Peyer's patch (tissue), 4 donors: ENCODE measurements at regions not wholly inside any gene's neighbourhood (a gene's known extent, or its start where the extent isn't known, plus 50 kb on each side); places are given as distances from the start of the nearest gene placed in this dataset.

Experiments used
- DNase-seq, 3 donors: peaks; one replicate each; pipeline ENCODE4 v3.0.0-alpha.2; 2017 to 2019
- H3K27ac ChIP-seq, 4 donors: fragments of 200-600 bp; sonication (generic); one replicate each; pipeline ENCODE4 v1.5.1; 2016 to 2019
- H3K27me3 ChIP-seq, 2 donors: fragments of 200-600 bp; sonication (generic); one replicate each; pipeline ENCODE4 v1.5.1; 2019
- H3K36me3 ChIP-seq, 3 donors: fragments of 200-600 bp; sonication (generic); one replicate each; pipeline ENCODE4 v1.5.1; 2016 to 2019
- H3K4me1 ChIP-seq, 4 donors: fragments of 200-600 bp; sonication (generic); one replicate each; pipeline ENCODE4 v1.5.1; 2016 to 2019
- H3K4me3 ChIP-seq, 4 donors: fragments of 200-600 bp; sonication (generic); 1 replicate in 3 of 4; 2 replicates in 1 of 4; pipeline ENCODE4 v1.5.1; 2016 to 2019; ENCODE audit warnings: mild to moderate bottlenecking in 1 of 4
- H3K9me3 ChIP-seq, 4 donors: fragments of 200-600 bp; sonication (generic); one replicate each; pipeline ENCODE4 v1.5.1; 2016 to 2019; ENCODE audit warnings: mild to moderate bottlenecking in 1 of 4
- POLR2A ChIP-seq, 2 donors: fragments of 450-650 bp; IDR thresholded peaks; one replicate each; pipeline ENCODE4 v1.5.1; 2017; ENCODE audit warnings: antibody characterized with exemption in 2 of 2, mild to moderate bottlenecking in 2 of 2, moderate library complexity in 2 of 2
- TF ChIP-seq, protein P1 (sequence below), 6 experiments: fragments of 450-650 bp in 4 of 6; fragments of 200-600 bp in 2 of 6; sonication (generic) in 1 of 6; IDR thresholded peaks; one replicate each; pipeline ENCODE4 v1.5.1; 2017 to 2019; ENCODE audit warnings: antibody characterized with exemption in 6 of 6, mild to moderate bottlenecking in 3 of 6, moderate library complexity in 1 of 6

GRCh38 chr4:154035341-154035740 is 246.5 kb upstream of the SFRP2 start:
- Histone ChIP-seq H3K27ac (no peak overlapping the region), H3K36me3 (no peaks in the 10 kb centered on the region), H3K4me1 (no peaks in the 10 kb centered on the region), H3K27me3 (no peaks in the 10 kb centered on the region), H3K9me3 (no peaks in the 10 kb centered on the region), H3K4me3 (no peak overlapping the region)
- TF ChIP-seq, protein P1, sequence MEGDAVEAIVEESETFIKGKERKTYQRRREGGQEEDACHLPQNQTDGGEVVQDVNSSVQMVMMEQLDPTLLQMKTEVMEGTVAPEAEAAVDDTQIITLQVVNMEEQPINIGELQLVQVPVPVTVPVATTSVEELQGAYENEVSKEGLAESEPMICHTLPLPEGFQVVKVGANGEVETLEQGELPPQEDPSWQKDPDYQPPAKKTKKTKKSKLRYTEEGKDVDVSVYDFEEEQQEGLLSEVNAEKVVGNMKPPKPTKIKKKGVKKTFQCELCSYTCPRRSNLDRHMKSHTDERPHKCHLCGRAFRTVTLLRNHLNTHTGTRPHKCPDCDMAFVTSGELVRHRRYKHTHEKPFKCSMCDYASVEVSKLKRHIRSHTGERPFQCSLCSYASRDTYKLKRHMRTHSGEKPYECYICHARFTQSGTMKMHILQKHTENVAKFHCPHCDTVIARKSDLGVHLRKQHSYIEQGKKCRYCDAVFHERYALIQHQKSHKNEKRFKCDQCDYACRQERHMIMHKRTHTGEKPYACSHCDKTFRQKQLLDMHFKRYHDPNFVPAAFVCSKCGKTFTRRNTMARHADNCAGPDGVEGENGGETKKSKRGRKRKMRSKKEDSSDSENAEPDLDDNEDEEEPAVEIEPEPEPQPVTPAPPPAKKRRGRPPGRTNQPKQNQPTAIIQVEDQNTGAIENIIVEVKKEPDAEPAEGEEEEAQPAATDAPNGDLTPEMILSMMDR (IDR thresholded peaks at IDR 0.05): no peak
- TF ChIP-seq POLR2A (IDR thresholded peaks at IDR 0.05): no peak
- DNase-seq: no peak

GRCh38 chr4:154033921-154034320 is 245.0 kb upstream of the SFRP2 start:
- Histone ChIP-seq H3K36me3 (no peaks in the 10 kb centered on the region), H3K4me1 (no peaks in the 10 kb centered on the region), H3K4me3 (no peak overlapping the region), H3K27me3 (no peaks in the 10 kb centered on the region), H3K9me3 (no peaks in the 10 kb centered on the region), H3K27ac (no peak overlapping the region)
- TF ChIP-seq POLR2A (IDR thresholded peaks at IDR 0.05): no peak
- TF ChIP-seq, protein P1 (IDR thresholded peaks at IDR 0.05): no peak
- DNase-seq: no peak

DNA sequence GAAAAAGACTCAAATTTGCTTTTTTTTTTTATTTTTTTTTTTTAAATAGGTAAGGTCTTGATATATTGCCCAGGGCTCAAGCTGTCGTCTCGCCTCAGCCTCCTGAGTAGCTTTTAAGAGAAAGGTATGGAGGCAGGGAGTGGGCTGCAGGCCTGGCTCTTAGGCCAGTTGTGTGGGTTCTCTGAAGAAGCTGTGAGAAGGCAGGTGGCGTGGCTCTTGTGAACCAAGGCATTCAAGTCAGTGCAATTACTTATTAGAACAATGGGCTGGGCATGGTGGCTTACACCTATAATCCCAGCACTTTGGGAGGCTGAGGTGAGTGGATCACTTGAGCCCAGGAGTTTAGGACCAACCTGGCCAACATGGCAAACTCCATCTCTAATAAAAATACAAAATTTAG is 244.0 kb upstream of the SFRP2 start:
- Histone ChIP-seq H3K4me3 (no peak overlapping the region), H3K36me3 (no peaks in the 10 kb centered on the region), H3K4me1 (no peaks in the 10 kb centered on the region), H3K27ac (no peak overlapping the region), H3K27me3 (no peaks in the 10 kb centered on the region), H3K9me3 (no peaks in the 10 kb centered on the region)
- TF ChIP-seq, protein P1 (IDR thresholded peaks at IDR 0.05): no peak
- TF ChIP-seq POLR2A (IDR thresholded peaks at IDR 0.05): no peak
- no peak for DNase-seq

DNA sequence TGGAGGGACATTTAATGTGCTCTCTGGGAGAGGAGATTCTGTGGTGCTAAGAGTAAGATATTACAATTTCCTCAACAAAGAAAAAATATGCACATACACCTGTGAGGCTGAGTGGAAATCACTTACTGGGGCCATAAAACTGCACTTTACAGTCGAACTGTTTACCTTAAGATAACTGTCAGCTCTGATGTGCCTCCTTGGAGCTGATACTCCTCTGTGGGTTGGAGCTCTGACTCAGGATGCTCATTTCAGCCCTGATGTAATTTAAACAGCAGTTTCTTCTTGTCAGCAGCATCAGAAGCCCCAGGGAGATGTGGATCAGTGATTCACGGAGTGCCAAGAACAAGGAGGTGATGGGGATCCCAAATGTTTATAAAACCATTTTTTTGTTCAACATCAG is 241.9 kb upstream of the SFRP2 start:
- Histone ChIP-seq H3K4me3 (no peak overlapping the region), H3K9me3 (no peaks in the 10 kb centered on the region), H3K27ac (no peak overlapping the region), H3K27me3 (no peaks in the 10 kb centered on the region), H3K36me3 (no peaks in the 10 kb centered on the region), H3K4me1 (no peaks in the 10 kb centered on the region)
- TF ChIP-seq, protein P1 (IDR thresholded peaks at IDR 0.05): no peak
- no peak for TF ChIP-seq POLR2A (IDR thresholded peaks at IDR 0.05)
- DNase-seq: no peak

- H3K36me3 ChIP-seq: no peaks in the 10 kb centered on the region
- no peak for DNase-seq
- no peaks in the 10 kb centered on the region for H3K9me3 ChIP-seq
- H3K27ac ChIP-seq: no peak overlapping the region
- H3K27me3 ChIP-seq: no peaks in the 10 kb centered on the region
- no peak for TF ChIP-seq POLR2A (IDR thresholded peaks at IDR 0.05)
- TF ChIP-seq, protein P1 (IDR thresholded peaks at IDR 0.05): no peak
- H3K4me3 ChIP-seq: no peak overlapping the region
- H3K4me1 ChIP-seq: no peaks in the 10 kb centered on the region
These were observed 241.3 kb upstream of the SFRP2 start for GRCh38 chr4:154030152-154030551.

DNA sequence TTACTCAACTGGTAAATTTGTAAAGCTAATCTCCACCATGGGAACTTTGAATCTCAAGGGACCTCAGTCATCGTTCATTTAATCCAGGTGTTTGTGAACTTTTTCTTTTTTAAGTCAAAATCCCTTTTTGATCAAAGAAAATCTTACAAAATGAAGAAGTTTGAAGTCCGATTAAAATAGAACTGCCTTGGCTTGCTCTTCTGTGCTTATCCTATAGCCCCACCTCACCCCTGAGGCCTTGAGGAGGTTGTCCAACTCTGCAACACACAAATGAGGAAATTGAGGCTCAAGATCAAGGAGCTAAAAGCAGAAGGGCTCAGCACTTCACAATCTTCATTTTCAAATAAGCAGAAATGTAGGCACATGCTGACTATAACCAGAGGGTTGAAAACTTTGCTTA is 240.3 kb upstream of the SFRP2 start:
- Histone ChIP-seq H3K27me3 (no peaks in the 10 kb centered on the region), H3K9me3 (no peaks in the 10 kb centered on the region), H3K36me3 (no peaks in the 10 kb centered on the region), H3K27ac (no peak overlapping the region), H3K4me3 (no peak overlapping the region), H3K4me1 (no peaks in the 10 kb centered on the region)
- no peak for TF ChIP-seq POLR2A (IDR thresholded peaks at IDR 0.05)
- TF ChIP-seq, protein P1 (IDR thresholded peaks at IDR 0.05): no peak
- DNase-seq: no peak
